Natural killer cell treated with Interleukin-12 subunit alpha and Interleukin-12 subunit beta and Interleukin-15 and Interleukin-18, amount 100 ng/mL, for 72 hours (primary cell): ENCODE measurements at regions not wholly inside any gene's neighbourhood (a gene's known extent, or its start where the extent isn't known, plus 50 kb on each side); places are given as distances from the start of the nearest gene placed in this dataset.
A peak's percentile ranks its signal among the peaks of the same experiment; 100 is the strongest.
"Not testable (repeated sequence)": the region's sequence is repeated elsewhere in the genome, so short reads cannot be mapped to it uniquely, and the experiment has no call there.

Experiments used
- ATAC-seq, 2 donors: fragments of 150-1000 bp; cut with Tn5 transposase in 1 of 2; sonication (Bioruptor Pico), chemical (Tn5 transposase) in 1 of 2; 2 replicates each; pipeline ENCODE4 v1.10.0; 2021
- DNase-seq: peaks from one replicate; pipeline ENCODE4 v3.0.0; 2022; ENCODE audit warnings: low spot score
- H3K27ac Mint-ChIP-seq, 2 donors: 1 replicate in 1 of 2; 2 replicates in 1 of 2; pipeline ENCODE4 v1.8.0; 2022; ENCODE audit warnings: mixed read lengths in 2 of 2, mild to moderate bottlenecking in 1 of 2, moderate library complexity in 1 of 2
- H3K27me3 Mint-ChIP-seq, 2 donors: 1 replicate in 1 of 2; 2 replicates in 1 of 2; pipeline ENCODE4 v1.8.0; 2022; ENCODE audit warnings: mixed read lengths in 2 of 2
- H3K36me3 Mint-ChIP-seq: one replicate; pipeline ENCODE4 v1.8.0; 2022; ENCODE audit warnings: mixed read lengths
- H3K4me1 Mint-ChIP-seq, 2 donors: 1 replicate in 1 of 2; 2 replicates in 1 of 2; pipeline ENCODE4 v1.8.0; 2022; ENCODE audit warnings: low read depth in 2 of 2, mixed read lengths in 2 of 2, mild to moderate bottlenecking in 1 of 2
- H3K4me3 Mint-ChIP-seq: one replicate; pipeline ENCODE4 v1.8.0; 2022; ENCODE audit warnings: mixed read lengths
- H3K9me3 Mint-ChIP-seq: 2 replicates; pipeline ENCODE4 v1.8.0; 2022; ENCODE audit warnings: mixed read lengths

DNA sequence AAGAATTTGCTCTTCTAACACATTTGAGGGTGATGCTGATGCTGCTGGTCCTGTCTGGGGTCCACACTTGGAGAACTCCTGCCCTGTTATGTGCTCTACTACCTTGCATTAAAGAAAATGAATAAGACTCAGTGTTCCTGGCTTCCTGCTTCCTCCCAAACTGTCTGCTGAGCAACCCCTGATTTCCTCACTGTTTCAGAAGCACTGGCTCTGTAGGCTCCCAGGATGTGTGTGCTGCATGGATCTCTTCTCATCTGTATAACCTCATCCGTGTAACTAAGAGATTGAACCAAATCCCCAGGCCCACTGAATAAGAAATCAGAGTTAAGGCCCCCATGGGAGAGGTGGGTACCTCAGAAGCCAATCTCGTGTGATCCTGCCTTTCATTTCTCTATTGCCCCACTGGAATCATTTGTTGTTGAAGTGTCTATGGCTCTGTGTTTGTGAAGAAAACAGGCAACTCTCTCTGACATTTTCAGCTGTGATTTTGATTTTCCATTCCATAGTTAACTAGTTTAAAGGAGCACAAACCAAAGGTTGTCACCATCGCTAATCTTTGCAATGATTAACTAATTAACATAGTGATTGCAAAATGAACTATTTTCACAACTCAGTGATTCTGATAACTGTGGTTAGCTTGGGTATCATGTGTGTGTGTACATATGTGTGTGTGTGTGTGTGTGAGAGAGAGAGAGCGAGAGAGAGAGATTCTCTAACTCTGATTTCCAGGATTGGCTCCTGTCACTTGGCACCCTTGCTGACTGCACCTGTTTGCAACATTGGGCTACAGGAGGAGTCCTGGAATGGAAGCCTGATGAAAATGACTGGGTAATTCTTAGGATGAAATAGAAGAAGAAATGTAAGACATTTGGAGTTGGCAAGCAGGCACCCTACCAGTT, 196.2 kb downstream of the SLC38A4 start:
- ATAC-seq, result no peak
- Mint-ChIP-seq H3K27ac (no peak overlapping the region), H3K9me3 (no peaks in the 10 kb centered on the region), H3K4me3 (no peak overlapping the region), H3K4me1 (peaks cover 15 to 20% of the 10 kb centered on the region in 2 donors), H3K36me3 (no peaks in the 10 kb centered on the region), H3K27me3 (no peaks in the 10 kb centered on the region)
- no peak for DNase-seq

DNA sequence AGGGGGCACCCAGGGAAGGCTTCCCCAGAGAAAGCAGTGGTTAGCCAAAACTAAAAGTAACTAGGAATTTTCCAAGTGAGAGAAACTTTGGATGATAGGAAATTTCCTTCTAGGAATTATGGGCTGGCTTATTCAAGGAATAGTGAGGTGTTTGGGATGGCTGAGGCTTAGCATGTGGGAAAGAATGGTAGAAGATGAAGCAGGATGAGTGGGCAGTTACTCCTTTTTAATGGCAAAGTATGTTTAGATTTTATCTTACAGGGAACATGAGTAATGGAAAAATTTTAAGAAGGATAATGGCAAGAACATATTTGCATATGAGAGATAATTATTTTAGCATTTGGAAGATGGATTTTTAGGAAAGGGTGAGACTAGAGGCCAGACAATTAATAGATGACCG, 197.6 kb downstream of the SLC38A4 start:
- no peaks in the 10 kb centered on the region for H3K36me3 Mint-ChIP-seq
- H3K4me1 Mint-ChIP-seq, result peaks cover 15 to 20% of the 10 kb centered on the region in 2 donors
- H3K4me3 Mint-ChIP-seq, result no peak overlapping the region
- DNase-seq (no peak), ATAC-seq (no peak)
- no peak overlapping the region for H3K27ac Mint-ChIP-seq
- H3K27me3 Mint-ChIP-seq, result no peaks in the 10 kb centered on the region
- no peaks in the 10 kb centered on the region for H3K9me3 Mint-ChIP-seq

DNA sequence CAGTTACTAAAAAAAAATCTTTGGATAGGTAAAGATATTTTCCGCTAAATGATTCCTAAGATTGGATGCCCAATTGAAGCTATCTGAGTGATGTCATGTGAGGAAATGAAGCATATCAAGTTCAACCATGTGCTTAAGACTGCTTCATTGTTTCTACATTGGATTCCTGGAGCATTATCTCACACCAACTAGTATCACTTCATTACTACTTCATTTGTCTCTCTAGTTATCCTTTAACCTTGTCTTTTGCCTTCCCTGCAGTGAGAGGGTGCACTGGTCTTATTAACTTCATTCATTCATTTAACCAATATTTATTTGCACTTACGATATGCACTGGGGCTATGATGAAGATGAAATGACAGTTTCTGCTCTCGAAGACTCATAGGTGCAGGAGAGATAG, 198.1 kb downstream of the SLC38A4 start:
- no peaks in the 10 kb centered on the region for H3K36me3 Mint-ChIP-seq
- no peak for ATAC-seq
- H3K27me3 Mint-ChIP-seq, result no peaks in the 10 kb centered on the region
- H3K4me1 Mint-ChIP-seq, result peaks cover 15 to 20% of the 10 kb centered on the region in 2 donors
- no peak for DNase-seq
- H3K27ac Mint-ChIP-seq, result no peak overlapping the region
- no peak overlapping the region for H3K4me3 Mint-ChIP-seq
- H3K9me3 Mint-ChIP-seq, result no peaks in the 10 kb centered on the region

DNA sequence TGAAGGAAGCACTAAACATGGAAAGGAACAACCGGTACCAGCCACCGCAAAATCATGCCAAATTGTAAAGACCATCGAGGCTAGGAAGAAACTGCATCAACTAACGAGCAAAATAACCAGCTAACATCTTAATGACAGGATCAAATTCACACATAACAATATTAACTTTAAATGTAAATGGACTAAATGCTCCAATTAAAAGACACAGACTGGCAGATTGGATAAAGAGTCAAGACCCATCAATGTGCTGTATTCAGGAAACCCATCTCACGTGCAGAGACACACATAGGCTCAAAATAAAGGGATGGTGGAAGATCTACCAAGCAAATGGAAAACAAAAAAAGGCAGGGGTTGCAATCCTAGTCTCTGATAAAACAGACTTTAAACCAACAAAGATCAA, 206.3 kb downstream of the SLC38A4 start:
- not testable (repeated sequence) for ATAC-seq, H3K4me1 Mint-ChIP-seq, H3K4me3 Mint-ChIP-seq, DNase-seq, H3K27ac Mint-ChIP-seq, H3K27me3 Mint-ChIP-seq, H3K9me3 Mint-ChIP-seq
- peaks cover 14% of the 10 kb centered on the region for H3K36me3 Mint-ChIP-seq

DNA sequence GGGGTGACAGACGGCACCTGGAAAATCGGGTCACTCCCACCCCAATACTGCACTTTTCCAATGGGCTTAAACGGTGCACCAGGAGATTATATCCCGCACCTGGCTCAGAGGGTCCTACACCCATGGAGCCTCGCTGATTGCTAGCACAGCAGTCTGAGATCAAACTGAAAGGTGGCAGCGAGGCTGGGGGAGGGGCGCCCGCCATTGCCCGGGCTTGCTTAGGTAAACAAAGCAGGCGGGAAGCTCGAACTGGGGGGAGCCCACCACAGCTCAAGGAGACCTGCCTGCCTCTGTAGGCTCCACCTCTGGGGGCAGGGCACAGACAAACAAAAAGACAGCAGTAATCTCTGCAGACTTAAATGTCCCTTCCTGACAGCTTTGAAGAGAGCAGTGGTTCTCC, 208.1 kb downstream of the SLC38A4 start:
- not testable (repeated sequence) for H3K9me3 Mint-ChIP-seq, ATAC-seq

DNA sequence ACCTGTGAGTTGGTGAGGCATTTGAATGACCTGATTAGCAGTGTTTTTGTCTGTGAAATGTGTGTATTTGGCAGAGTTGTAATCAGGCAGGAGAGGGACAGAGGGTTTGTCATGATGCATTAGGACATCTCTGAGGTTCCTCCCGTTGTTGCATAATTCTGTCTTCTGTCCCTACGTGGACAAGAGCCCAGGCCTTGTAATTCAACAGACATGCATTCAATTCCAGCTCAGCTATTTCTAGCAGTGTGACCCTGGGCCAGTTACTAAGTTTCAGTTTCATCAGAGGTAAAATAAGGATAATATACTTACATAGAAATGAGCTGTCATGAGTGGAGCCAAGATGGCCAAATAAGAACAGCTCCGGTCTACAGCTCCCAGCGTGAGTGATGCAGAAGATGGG, 208.6 kb downstream of the SLC38A4 start:
- Mint-ChIP-seq H3K9me3 (peaks cover 10% of the 10 kb centered on the region), H3K36me3 (peaks cover 19% of the 10 kb centered on the region), H3K27me3 (no peaks in the 10 kb centered on the region), H3K4me3 (no peak overlapping the region), H3K4me1 (peaks cover 12 to 14% of the 10 kb centered on the region in 2 donors), H3K27ac (no peak overlapping the region)
- DNase-seq (no peak), ATAC-seq (no peak)

More for the DNA sequence above, 208.1 kb downstream of the SLC38A4 start:
- DNase-seq, H3K4me1 Mint-ChIP-seq, H3K4me3 Mint-ChIP-seq, H3K27me3 Mint-ChIP-seq, H3K27ac Mint-ChIP-seq: not testable (repeated sequence)
- H3K36me3 Mint-ChIP-seq, result peaks cover 17% of the 10 kb centered on the region

DNA sequence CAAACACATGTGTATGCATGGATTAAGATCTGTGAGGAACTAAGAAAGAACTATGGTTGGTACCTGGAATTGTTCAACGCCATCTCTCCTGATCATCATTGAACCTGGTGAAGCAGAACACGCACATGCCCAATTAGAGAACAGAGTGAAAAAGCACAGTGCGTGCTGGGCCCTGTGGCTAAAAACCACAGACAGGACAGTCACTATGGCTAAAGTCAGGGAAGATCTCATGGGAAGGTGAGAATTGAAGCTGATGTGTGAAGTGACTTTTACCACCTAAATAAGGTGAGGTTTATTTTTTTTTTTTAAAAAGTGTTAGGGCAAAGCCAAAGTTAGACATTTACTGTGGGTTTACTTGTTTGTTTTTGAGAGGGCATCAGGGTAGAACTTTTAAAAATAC, 215.0 kb downstream of the SLC38A4 start:
- no peak for ATAC-seq
- peaks cover 4% of the 10 kb centered on the region for H3K9me3 Mint-ChIP-seq
- H3K36me3 Mint-ChIP-seq, result peaks cover 5% of the 10 kb centered on the region
- H3K27ac Mint-ChIP-seq, result peak overlapping the region; percentile 50 to 79
- peak overlapping the region; percentile 29 for H3K4me3 Mint-ChIP-seq
- H3K27me3 Mint-ChIP-seq, result no peaks in the 10 kb centered on the region
- no peak for DNase-seq
- peaks cover 37 to 40% of the 10 kb centered on the region in 2 donors for H3K4me1 Mint-ChIP-seq

DNA sequence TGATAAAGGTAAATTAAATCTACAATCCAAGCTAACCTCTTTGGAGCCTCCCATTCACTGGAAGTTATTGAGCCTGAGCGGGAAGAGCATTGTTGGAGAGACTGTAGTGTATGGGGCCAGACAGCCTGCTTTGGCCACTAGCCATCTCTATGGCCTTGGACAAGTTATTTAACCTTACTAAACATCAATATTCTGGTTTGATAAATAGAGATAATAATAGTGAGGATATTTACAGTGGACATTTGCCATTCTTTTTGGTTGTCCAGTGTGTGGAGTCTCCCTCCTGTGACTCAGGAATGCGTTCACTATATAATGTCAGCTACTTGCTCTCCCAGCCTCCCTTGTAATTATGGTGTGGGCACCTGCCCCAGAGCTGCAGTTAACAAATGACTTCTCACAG, 216.1 kb downstream of the SLC38A4 start:
- peaks cover 10% of the 10 kb centered on the region for H3K36me3 Mint-ChIP-seq
- H3K4me3 Mint-ChIP-seq, result peak overlapping the region; percentile 57
- peaks cover 42 to 47% of the 10 kb centered on the region in 2 donors for H3K4me1 Mint-ChIP-seq
- no peak for ATAC-seq
- peak overlapping the region; percentile 21 to 50 for H3K27ac Mint-ChIP-seq
- no peaks in the 10 kb centered on the region for H3K27me3 Mint-ChIP-seq
- H3K9me3 Mint-ChIP-seq, result peaks cover 4% of the 10 kb centered on the region
- no peak for DNase-seq

DNA sequence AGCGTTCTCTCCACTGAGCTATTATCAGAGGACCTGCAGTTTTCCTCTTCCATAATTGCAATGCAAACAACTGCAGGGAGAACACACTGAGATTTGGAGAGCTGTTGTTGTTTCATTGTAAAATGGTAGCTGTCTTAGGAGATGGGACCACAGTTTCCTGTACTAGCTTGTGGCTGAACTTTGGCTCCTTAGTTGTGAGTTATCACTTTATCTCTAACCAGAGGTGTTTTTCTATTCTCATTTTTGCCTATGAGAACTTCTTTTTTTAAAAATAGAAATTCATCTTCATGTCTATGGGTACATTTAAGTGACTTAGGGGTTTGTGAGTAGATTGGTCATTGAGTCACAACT, 216.5 kb downstream of the SLC38A4 start:
- no peak for DNase-seq
- Mint-ChIP-seq H3K9me3 (peaks cover 4% of the 10 kb centered on the region), H3K4me1 (peaks cover 43 to 47% of the 10 kb centered on the region in 2 donors), H3K36me3 (peaks cover 11% of the 10 kb centered on the region), H3K27ac (peak overlapping the region; percentile 21 to 50), H3K27me3 (no peaks in the 10 kb centered on the region), H3K4me3 (peak overlapping the region; percentile 57)
- ATAC-seq, result peak; percentile 52 to 68

DNA sequence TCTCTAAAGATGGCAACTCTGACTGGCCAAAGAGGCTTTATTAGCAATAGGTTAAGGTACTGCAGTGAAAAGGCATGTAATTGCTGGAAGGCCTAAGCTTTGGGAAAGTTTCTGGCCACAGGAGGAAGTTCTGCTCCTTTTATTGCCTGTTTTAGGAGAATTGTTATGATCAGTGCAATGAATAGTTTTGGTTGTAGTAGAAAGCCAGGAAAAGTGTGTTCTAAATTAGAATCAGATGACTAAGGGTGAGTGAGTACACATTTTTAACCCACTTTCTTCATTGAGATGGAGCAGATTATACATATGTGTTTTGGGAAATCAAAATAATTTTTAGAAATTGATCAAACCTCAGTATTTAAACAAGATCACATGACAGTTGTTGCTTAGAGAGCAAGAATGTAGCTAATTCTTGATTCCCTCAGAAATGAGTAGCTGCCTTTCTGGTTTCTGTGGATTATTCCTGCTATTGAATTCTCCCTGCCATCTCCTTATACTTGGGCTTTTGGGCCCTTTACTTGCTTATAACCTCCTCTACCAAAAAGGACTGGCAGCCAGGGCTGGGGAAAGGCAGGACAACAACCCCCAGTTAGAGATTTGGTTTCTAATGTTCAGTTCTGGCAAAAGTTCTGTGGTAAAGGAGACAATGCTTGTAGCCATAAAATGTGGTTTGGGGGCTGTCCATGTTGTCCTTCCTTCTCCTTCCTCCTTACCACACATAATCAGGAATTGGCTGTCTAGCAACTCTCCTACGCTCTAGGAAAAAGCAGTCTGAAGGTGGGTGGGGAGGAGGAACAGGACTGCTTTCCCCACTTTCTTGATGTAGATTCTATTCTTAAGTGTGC, 217.1 kb downstream of the SLC38A4 start:
- Mint-ChIP-seq H3K4me1 (peaks cover 43 to 47% of the 10 kb centered on the region in 2 donors), H3K36me3 (peaks cover 11% of the 10 kb centered on the region), H3K27ac (peak overlapping the region; percentile 21 to 50), H3K9me3 (peaks cover 4% of the 10 kb centered on the region), H3K4me3 (peak overlapping the region; percentile 57), H3K27me3 (no peaks in the 10 kb centered on the region)
- no peak for DNase-seq
- no peak for ATAC-seq

DNA sequence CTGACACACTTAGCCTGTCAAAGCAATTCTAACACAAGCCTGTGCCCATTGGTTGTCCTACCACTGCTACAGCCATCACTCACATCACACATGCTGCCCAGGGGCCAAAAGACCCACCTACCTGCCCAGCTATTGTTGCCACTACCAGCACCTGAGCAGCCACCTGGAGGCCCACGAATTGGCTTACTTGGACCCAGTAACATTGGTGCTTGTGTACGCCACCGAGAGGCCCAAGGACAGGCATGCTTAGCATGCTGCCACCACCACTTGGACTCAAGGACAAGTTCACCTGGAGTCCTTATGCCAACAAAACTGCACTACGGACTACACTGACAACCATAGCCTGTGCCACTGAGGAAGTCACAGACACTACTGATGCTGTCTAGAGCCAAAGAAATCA, 221.1 kb downstream of the SLC38A4 start:
- peaks cover 29% of the 10 kb centered on the region for H3K36me3 Mint-ChIP-seq

DNA sequence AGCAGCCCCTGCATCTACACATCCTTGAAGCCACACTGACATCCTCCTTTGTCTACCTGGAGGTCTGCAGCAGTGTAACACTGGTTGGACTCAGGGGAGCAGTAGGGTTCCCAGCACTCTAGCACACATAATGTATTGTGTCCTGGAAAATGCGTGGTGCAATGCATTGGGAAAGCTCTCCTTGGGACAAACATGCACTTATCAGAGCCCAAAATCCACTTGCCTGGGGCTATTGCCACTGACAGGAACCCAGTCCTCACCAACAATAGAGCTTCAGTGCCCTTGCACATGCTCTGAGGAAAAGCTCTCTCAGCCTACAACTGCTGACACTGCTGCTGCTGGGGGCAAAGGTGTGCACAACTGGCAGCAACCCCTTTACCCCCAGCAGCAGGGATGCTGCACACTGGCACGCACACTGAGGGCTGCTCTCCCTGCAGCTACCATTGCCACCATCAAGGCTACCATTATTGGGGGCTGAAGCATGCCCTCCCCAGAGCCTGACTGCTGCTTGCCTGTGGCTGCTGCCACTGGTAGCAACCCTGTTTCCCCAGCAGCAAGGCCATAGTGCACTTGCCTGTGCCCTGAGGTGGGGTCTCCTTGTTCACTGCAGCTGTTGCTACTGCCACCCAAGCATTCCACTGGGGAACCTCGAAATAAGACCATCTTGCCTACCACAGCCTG, 221.9 kb downstream of the SLC38A4 start:
- Mint-ChIP-seq H3K4me1 (peaks cover 17 to 23% of the 10 kb centered on the region in 2 donors), H3K36me3 (peaks cover 34% of the 10 kb centered on the region), H3K9me3 (peaks cover 9% of the 10 kb centered on the region), H3K4me3 (no peak overlapping the region), H3K27me3 (no peaks in the 10 kb centered on the region), H3K27ac (no peak overlapping the region)
- ATAC-seq (no peak), DNase-seq (no peak)

More for the DNA sequence above, 221.1 kb downstream of the SLC38A4 start:
- H3K27ac Mint-ChIP-seq, result no peak overlapping the region
- ATAC-seq, result no peak
- peaks cover 21 to 31% of the 10 kb centered on the region in 2 donors for H3K4me1 Mint-ChIP-seq
- peaks cover 9% of the 10 kb centered on the region for H3K9me3 Mint-ChIP-seq
- no peak overlapping the region for H3K4me3 Mint-ChIP-seq
- DNase-seq, result no peak
- no peaks in the 10 kb centered on the region for H3K27me3 Mint-ChIP-seq

DNA sequence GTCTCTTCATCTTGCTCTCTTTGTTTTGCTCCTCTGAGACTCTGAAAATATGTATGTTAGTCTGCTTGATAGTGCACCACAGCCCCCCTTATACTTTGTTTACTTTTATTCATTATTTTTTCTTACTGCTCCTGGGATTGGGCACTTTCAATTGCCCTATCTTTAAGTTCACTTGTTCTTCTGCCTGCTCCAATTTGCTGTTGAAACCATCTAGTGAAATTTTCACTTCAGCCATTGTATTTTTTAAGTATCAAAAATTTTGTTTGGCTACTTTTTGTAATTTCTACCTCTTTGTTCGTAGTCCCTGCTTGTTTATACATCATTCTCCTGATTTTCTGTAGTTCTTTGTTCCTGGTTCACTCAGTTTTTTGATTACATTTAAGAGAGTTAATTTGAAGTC, 223.3 kb downstream of the SLC38A4 start:
- no peak overlapping the region for H3K27ac Mint-ChIP-seq
- H3K27me3 Mint-ChIP-seq, result no peaks in the 10 kb centered on the region
- H3K4me3 Mint-ChIP-seq, result no peak overlapping the region
- H3K4me1 Mint-ChIP-seq, result peaks cover 16 to 17% of the 10 kb centered on the region in 2 donors
- DNase-seq, result no peak
- ATAC-seq, result no peak
- peaks cover 39% of the 10 kb centered on the region for H3K36me3 Mint-ChIP-seq
- H3K9me3 Mint-ChIP-seq, result peaks cover 12% of the 10 kb centered on the region
